ENCODE measurements at regions not wholly inside any gene's neighbourhood (a gene's known extent, or its start where the extent isn't known, plus 50 kb on each side); places are given as distances from the start of the nearest gene placed in this dataset.

DNA sequence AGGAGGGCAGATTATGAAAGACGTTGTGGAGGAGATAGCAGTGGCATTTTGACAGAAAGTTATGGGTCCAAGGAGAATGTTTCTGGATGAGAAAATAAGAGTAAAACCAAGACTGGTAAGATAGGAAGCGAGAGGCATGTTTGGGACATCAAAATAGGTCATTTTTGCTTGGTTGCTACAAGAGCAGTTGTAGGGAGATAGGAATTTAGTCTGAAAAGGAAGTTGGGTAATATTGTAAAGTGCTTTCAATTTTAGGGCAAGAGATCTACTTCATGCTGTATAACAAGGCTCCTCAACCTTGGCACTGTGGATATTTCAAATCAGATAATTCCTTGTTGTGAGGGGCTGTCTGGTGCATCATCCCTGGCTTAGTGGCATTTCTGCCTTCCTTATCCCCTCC, 118.0 kb upstream of the DPH6 start (continued):
- TF ChIP-seq, protein P1, sequence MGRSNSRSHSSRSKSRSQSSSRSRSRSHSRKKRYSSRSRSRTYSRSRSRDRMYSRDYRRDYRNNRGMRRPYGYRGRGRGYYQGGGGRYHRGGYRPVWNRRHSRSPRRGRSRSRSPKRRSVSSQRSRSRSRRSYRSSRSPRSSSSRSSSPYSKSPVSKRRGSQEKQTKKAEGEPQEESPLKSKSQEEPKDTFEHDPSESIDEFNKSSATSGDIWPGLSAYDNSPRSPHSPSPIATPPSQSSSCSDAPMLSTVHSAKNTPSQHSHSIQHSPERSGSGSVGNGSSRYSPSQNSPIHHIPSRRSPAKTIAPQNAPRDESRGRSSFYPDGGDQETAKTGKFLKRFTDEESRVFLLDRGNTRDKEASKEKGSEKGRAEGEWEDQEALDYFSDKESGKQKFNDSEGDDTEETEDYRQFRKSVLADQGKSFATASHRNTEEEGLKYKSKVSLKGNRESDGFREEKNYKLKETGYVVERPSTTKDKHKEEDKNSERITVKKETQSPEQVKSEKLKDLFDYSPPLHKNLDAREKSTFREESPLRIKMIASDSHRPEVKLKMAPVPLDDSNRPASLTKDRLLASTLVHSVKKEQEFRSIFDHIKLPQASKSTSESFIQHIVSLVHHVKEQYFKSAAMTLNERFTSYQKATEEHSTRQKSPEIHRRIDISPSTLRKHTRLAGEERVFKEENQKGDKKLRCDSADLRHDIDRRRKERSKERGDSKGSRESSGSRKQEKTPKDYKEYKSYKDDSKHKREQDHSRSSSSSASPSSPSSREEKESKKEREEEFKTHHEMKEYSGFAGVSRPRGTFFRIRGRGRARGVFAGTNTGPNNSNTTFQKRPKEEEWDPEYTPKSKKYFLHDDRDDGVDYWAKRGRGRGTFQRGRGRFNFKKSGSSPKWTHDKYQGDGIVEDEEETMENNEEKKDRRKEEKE (IDR thresholded peaks at IDR 0.05), result no peak

DNA sequence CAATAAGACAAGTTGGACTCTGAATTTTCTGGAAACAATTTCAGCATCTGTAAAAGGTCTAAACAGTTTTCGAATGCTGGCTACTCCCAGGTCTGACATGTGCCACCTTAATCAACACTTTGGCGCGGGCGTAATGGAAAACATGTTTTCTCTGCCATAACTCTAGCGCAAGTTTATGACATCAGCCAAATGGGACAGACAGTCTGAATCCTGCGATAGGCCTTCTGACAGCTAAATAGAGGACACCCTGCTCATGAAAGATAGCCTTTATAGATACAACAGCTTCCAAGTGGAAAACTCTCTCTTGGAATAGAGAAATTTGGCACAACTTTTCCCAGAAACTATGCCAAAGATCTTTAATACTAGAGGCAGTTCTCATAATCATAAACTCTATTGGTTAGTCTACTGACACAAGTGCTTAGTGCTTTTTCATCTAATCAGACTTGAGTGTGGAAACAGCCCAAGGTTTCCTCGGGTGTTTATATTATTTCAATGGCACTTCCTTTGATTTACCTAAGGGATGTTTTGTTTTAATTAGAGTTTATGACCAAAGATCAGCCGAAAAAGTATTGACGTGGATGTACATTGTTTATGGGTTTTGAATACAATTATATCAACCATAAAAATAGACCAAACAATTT, 120.1 kb upstream of the DPH6 start:
- in situ Hi-C loops (cut with MboI), result no loop called here
- no TSS peak for BruUV-seq (replicated peaks)
- no peak overlapping the region for H2AFZ ChIP-seq (ENCODE audit: control insufficient read depth, low read depth, low read length)
- no peaks in the 10 kb centered on the region for H3K9me3 ChIP-seq (replicated peaks; ENCODE audit: control insufficient read depth, insufficient read depth, low read length)
- intact Hi-C loops (cut with micrococcal nuclease; ENCODE audit: unreplicated experiment), result no loop called here
- DNase-seq (ENCODE audit: low read depth, low spot score) (no peak), FAIRE-seq (no peak), ATAC-seq (no peak)
- no peaks in the 10 kb centered on the region for H3K27me3 ChIP-seq (replicated peaks in 1 of 2; ENCODE audit: control insufficient read depth in 2 of 2, insufficient read depth in 2 of 2, low read length in 1 of 2)
- no peak overlapping the region for H3K4me3 ChIP-seq
- CTCF ChIA-PET, result no interaction called here
- no peaks in the 10 kb centered on the region for H3K79me2 ChIP-seq (ENCODE audit: control insufficient read depth, insufficient read depth, low read length)
- RAD21 ChIA-PET (ENCODE audit: unreplicated experiment), result no interaction called here
- H3K36me3 ChIP-seq (ENCODE audit: control insufficient read depth in 2 of 2, insufficient read depth in 2 of 2, low read length in 1 of 2), result no peaks in the 10 kb centered on the region
- no peaks in the 10 kb centered on the region for H4K20me1 ChIP-seq (ENCODE audit: control insufficient read depth, insufficient read depth)
- no peak overlapping the region for H3K27ac ChIP-seq (ENCODE audit: control insufficient read depth, insufficient read depth)
- POLR2A ChIA-PET, result no interaction called here
- TF ChIP-seq PAX5 (IDR thresholded peaks at IDR 0.05; ENCODE audit: borderline replicate concordance, low read depth, low read length) (no peak), IKZF1 (conservative IDR thresholded peaks at IDR 0.05) (no peak), SREBF1 (IDR thresholded peaks at IDR 0.05; ENCODE audit: low read length) (no peak), YY1 (IDR thresholded peaks at IDR 0.05; ENCODE audit: low read depth, low read length) (no peak), POLR2A (IDR thresholded peaks at IDR 0.05; ENCODE audit: low read depth, low read length) (no peak), TAF1 (IDR thresholded peaks at IDR 0.05; ENCODE audit: borderline replicate concordance, low read depth, low read length) (no peak), TBL1XR1 (IDR thresholded peaks at IDR 0.05; ENCODE audit: low read depth, low read length) (no peak), ZNF217 (IDR thresholded peaks at IDR 0.05) (no peak), RAD21 (IDR thresholded peaks at IDR 0.05; ENCODE audit: insufficient read depth, low read depth, low read length) (no peak), RAD51 (IDR thresholded peaks at IDR 0.05) (no peak), CHD4 (IDR thresholded peaks at IDR 0.05) (no peak), KAT2A (conservative IDR thresholded peaks at IDR 0.05; ENCODE audit: control insufficient read depth, low read depth, low read length) (no peak), EP300 (IDR thresholded peaks at IDR 0.05; ENCODE audit: borderline replicate concordance in 1 of 2, control insufficient read depth in 1 of 2, low read depth in 2 of 2, low read length in 2 of 2) (no peak), MEF2A (IDR thresholded peaks at IDR 0.05; ENCODE audit: insufficient read depth, low read depth, low read length) (no peak), MTA3 (IDR thresholded peaks at IDR 0.05; ENCODE audit: borderline replicate concordance, low read length) (no peak), FOXK2 (IDR thresholded peaks at IDR 0.05) (no peak), CBX3 (IDR thresholded peaks at IDR 0.05; ENCODE audit: borderline replicate concordance, low read depth) (no peak), STAT1 (conservative IDR thresholded peaks at IDR 0.05) (no peak)
- H3K4me2 ChIP-seq (ENCODE audit: control insufficient read depth, insufficient read depth), result no peak overlapping the region
- no peak overlapping the region for H3K9ac ChIP-seq (ENCODE audit: control insufficient read depth, insufficient read depth, low read length)
- SMC1A ChIA-PET (ENCODE audit: uncharacterized antibody, unreplicated experiment), result interaction anchor here (0.6 to 1.0 kb wide), 2 partner anchors 8 to 596 kb away, joined by 3 read pairs; no protein-coding TSS in a partner anchor
- H3K4me1 ChIP-seq (ENCODE audit: control insufficient read depth, insufficient read depth, low read length), result no peaks in the 10 kb centered on the region
- 84% methylated on average over 9 of the region's 9 CpGs for WGBS (ENCODE audit: insufficient coverage, insufficient replicate concordance, low lambda C conversion rate, missing lambda C conversion rate)

All from GM12878 (cell line).